ENCODE measurements at regions not wholly inside any gene's neighbourhood (a gene's known extent, or its start where the extent isn't known, plus 50 kb on each side); places are given as distances from the start of the nearest gene placed in this dataset.

- Histone ChIP-seq H3K27me3 (no peaks in the 10 kb centered on the region), H3K4me1 (no peaks in the 10 kb centered on the region), H3K27ac (no peak overlapping the region), H3K9ac (ENCODE audit: low read depth in 2 of 2, low read length in 2 of 2) (no peak overlapping the region), H3K9me3 (no peaks in the 10 kb centered on the region), H3K36me3 (no peaks in the 10 kb centered on the region), H3K4me3 (no peak overlapping the region)
- TF ChIP-seq CTCF (IDR thresholded peaks at IDR 0.05), result no peak
- no peak for DNase-seq
- intact Hi-C loops (cut with DNase I), result no loop called here
Measured at GRCh38 chr9:90432951-90433350, 209.7 kb downstream of the DIRAS2 start.

GRCh38 chr9:90433398-90433941 is 209.2 kb downstream of the DIRAS2 start:
- intact Hi-C loops (cut with DNase I), result no loop called here
- H3K27ac ChIP-seq, result no peak overlapping the region
- H3K9ac ChIP-seq (ENCODE audit: low read depth in 2 of 2, low read length in 2 of 2), result no peak overlapping the region
- H3K27me3 ChIP-seq, result no peaks in the 10 kb centered on the region
- H3K4me1 ChIP-seq, result no peaks in the 10 kb centered on the region
- H3K9me3 ChIP-seq, result no peaks in the 10 kb centered on the region
- no peak overlapping the region for H3K4me3 ChIP-seq
- TF ChIP-seq CTCF (IDR thresholded peaks at IDR 0.05), result no peak
- DNase-seq, result peak; percentile 24
- no peaks in the 10 kb centered on the region for H3K36me3 ChIP-seq

GRCh38 chr9:90441814-90442213 is 200.8 kb downstream of the DIRAS2 start:
- TF ChIP-seq CTCF (IDR thresholded peaks at IDR 0.05), result no peak
- Histone ChIP-seq H3K9ac (ENCODE audit: low read depth in 2 of 2, low read length in 2 of 2) (no peak overlapping the region), H3K4me3 (no peak overlapping the region), H3K27ac (no peak overlapping the region), H3K9me3 (no peaks in the 10 kb centered on the region), H3K4me1 (no peaks in the 10 kb centered on the region), H3K27me3 (no peaks in the 10 kb centered on the region), H3K36me3 (no peaks in the 10 kb centered on the region)
- DNase-seq, result no peak
- intact Hi-C loops (cut with DNase I), result no loop called here

GRCh38 chr9:90442723-90443122 is 199.9 kb downstream of the DIRAS2 start:
- no peaks in the 10 kb centered on the region for H3K9me3 ChIP-seq
- no peak for TF ChIP-seq CTCF (IDR thresholded peaks at IDR 0.05)
- no peak overlapping the region for H3K9ac ChIP-seq (ENCODE audit: low read depth in 2 of 2, low read length in 2 of 2)
- no peak overlapping the region for H3K4me3 ChIP-seq
- no peak for DNase-seq
- no peaks in the 10 kb centered on the region for H3K4me1 ChIP-seq
- H3K36me3 ChIP-seq, result no peaks in the 10 kb centered on the region
- no peak overlapping the region for H3K27ac ChIP-seq
- no peaks in the 10 kb centered on the region for H3K27me3 ChIP-seq
- intact Hi-C loops (cut with DNase I), result no loop called here

GRCh38 chr9:90444609-90445204 is 197.9 kb downstream of the DIRAS2 start:
- no peaks in the 10 kb centered on the region for H3K4me1 ChIP-seq
- DNase-seq, result no peak
- intact Hi-C loops (cut with DNase I), result no loop called here
- H3K27me3 ChIP-seq, result no peaks in the 10 kb centered on the region
- TF ChIP-seq CTCF (IDR thresholded peaks at IDR 0.05), result no peak
- no peaks in the 10 kb centered on the region for H3K9me3 ChIP-seq
- no peak overlapping the region for H3K9ac ChIP-seq (ENCODE audit: low read depth in 2 of 2, low read length in 2 of 2)
- H3K36me3 ChIP-seq, result no peaks in the 10 kb centered on the region
- no peak overlapping the region for H3K4me3 ChIP-seq
- no peak overlapping the region for H3K27ac ChIP-seq

Measured in colonic mucosa (tissue), 4 donors.